PC-3 (cell line): ENCODE measurements at regions not wholly inside any gene's neighbourhood (a gene's known extent, or its start where the extent isn't known, plus 50 kb on each side); places are given as distances from the start of the nearest gene placed in this dataset.

ENCODE experiments used
- ATAC-seq: fragments of 200-7000 bp; cut with Tn5 transposase; 2 replicates; pipeline ENCODE4 v1.9.1; 2020; ENCODE audit warnings: mild to moderate bottlenecking, moderate library complexity
- BruUV-seq: library from RNA; stranded (reverse); fragments of 400-500 nt; replicated peaks from 2 replicates; lab custom pipeline; 2021; lab: Mats Ljungman, UMichigan
- CTCF ChIA-PET: fragments of 300-600 bp; sonication (Branson Sonifier 250); formaldehyde crosslinking; loops from one replicate; lab custom pipeline; 2022; ENCODE audit warnings: antibody characterized with exemption; lab: Charles Lee
- POLR2A ChIA-PET: fragments of 300-600 bp; sonication (Branson Sonifier 250); formaldehyde crosslinking; loops from one replicate; lab custom pipeline; 2022; ENCODE audit warnings: antibody characterized with exemption; ENCODE audit not compliant: unreplicated experiment; lab: Charles Lee
- DNase-seq: peaks from one replicate; pipeline ENCODE4 v3.0.0-alpha.2; 2015
- H2AFZ ChIP-seq: fragments of 300-600 bp; sonication (generic); 2 replicates; pipeline ENCODE4 v1.6.0; 2016; ENCODE audit warnings: antibody characterized with exemption, low read length
- H3F3A ChIP-seq: fragments of 300-600 bp; sonication (generic); one replicate; pipeline ENCODE4 v1.6.0; 2017; ENCODE audit warnings: antibody characterized with exemption, low read length, control low read depth, mild to moderate bottlenecking; ENCODE audit not compliant: unreplicated experiment
- H3K27ac ChIP-seq: fragments of 300-600 bp; sonication (generic); 2 replicates; pipeline ENCODE4 v1.5.1; 2016; ENCODE audit warnings: mild to moderate bottlenecking, low read length
- H3K27me3 ChIP-seq: fragments of 300-600 bp; sonication (generic); 2 replicates; pipeline ENCODE4 v1.6.1; 2016; ENCODE audit warnings: low read length, mixed read lengths
- H3K36me3 ChIP-seq: fragments of 300-600 bp; sonication (generic); 2 replicates; pipeline ENCODE4 v1.6.1; 2016; ENCODE audit warnings: low read depth, mixed run types, low read length, mixed read lengths
- H3K4me1 ChIP-seq: fragments of 300-600 bp; sonication (generic); 2 replicates; pipeline ENCODE4 v1.5.1; 2016; ENCODE audit warnings: low read length; ENCODE audit not compliant: insufficient read depth
- H3K4me2 ChIP-seq: fragments of 300-600 bp; sonication (generic); 2 replicates; pipeline ENCODE4 v1.6.0; 2016; ENCODE audit warnings: low read length
- H3K4me3 ChIP-seq: fragments of 300-600 bp; sonication (generic); 2 replicates; pipeline ENCODE4 v1.5.1; 2016; ENCODE audit warnings: mild to moderate bottlenecking, low read length, mixed read lengths
- H3K79me2 ChIP-seq: fragments of 300-600 bp; sonication (generic); 2 replicates; pipeline ENCODE4 v1.6.1; 2017; ENCODE audit warnings: low read length, mixed read lengths
- H3K9ac ChIP-seq: fragments of 300-600 bp; sonication (generic); 2 replicates; pipeline ENCODE4 v1.6.0; 2016; ENCODE audit warnings: mild to moderate bottlenecking, low read length
- H3K9me2 ChIP-seq: fragments of 300-600 bp; sonication (generic); replicated peaks from 2 replicates; pipeline ENCODE4 v1.6.1; 2016; ENCODE audit warnings: mixed run types, low read length, mixed read lengths
- H3K9me3 ChIP-seq: fragments of 300-600 bp; sonication (generic); 2 replicates; pipeline ENCODE4 v1.6.1; 2016; ENCODE audit warnings: low read length, mixed read lengths
- H4K20me1 ChIP-seq: fragments of 300-600 bp; sonication (generic); 2 replicates; pipeline ENCODE4 v1.6.1; 2016; ENCODE audit warnings: low read length, mixed read lengths
- EZH2 ChIP-seq: fragments of 300-600 bp; sonication (generic); IDR thresholded peaks from one replicate; pipeline ENCODE4 v1.6.1; 2017; ENCODE audit warnings: antibody characterized with exemption, mild to moderate bottlenecking, low read length; ENCODE audit not compliant: unreplicated experiment
- EZH2phosphoT487 ChIP-seq: fragments of 300-600 bp; sonication (generic); IDR thresholded peaks from 2 replicates; pipeline ENCODE4 v1.6.1; 2018; ENCODE audit warnings: mild to moderate bottlenecking, antibody characterized with exemption, low read length, borderline replicate concordance
- intact Hi-C: fragments of 100-400 bp; cut with micrococcal nuclease; formaldehyde crosslinking; loops from 2 replicates; pipeline ENCODE4 v1.9.0; 2023
- TF ChIP-seq, protein P1 (sequence below): fragments of 300-600 bp; sonication (generic); conservative IDR thresholded peaks from 2 replicates; pipeline ENCODE4 v1.5.1; 2017; ENCODE audit warnings: antibody characterized with exemption, low read depth, mild to moderate bottlenecking, low read length

DNA sequence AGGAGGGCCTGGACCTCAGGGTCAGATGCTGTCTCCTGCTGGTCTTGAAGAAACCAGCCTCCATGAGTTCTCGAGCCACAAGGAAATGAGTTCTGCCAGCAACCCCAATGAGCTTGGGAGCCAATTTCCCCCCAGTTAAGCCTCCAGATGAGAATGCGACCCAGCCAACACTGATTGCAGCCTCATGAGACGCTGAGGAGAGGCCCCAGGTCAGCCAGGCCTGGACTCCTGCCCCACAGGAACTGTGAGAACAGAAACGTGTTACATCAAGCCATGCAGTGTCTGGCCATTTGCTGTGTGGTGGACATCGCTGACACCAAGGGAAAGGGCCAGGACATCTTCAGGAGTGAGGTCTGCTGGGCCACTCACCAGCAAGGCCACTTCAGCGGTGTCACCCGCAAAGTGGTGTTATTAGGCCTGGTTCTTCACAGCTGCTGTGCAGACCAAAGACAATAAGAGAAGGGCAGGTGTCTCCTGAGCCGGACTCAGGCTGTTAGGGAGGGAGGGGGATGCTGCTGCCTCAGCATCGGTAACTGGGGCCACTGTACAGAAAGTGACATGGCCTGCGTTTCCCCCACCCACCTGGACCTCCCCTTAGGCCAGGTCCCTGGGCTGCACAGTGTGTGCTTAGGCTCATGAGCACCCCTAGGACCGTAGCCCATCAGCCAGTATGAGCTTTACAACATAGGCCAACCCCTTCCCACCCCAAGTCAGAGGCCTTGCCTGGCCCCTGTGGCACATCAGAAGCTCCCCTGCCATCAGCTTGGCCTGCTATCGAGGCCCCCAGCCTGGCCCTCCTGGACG is 272.4 kb upstream of the RTL1 start:
- no peaks in the 10 kb centered on the region for H4K20me1 ChIP-seq
- ATAC-seq (no peak), DNase-seq (no peak)
- no peaks in the 10 kb centered on the region for H3F3A ChIP-seq
- H3K79me2 ChIP-seq: no peaks in the 10 kb centered on the region
- H3K9me3 ChIP-seq: no peaks in the 10 kb centered on the region
- intact Hi-C loops: no loop called here
- no peak overlapping the region for H3K9ac ChIP-seq
- H2AFZ ChIP-seq: no peak overlapping the region
- no peak overlapping the region for H3K4me2 ChIP-seq
- TF ChIP-seq, protein P1, sequence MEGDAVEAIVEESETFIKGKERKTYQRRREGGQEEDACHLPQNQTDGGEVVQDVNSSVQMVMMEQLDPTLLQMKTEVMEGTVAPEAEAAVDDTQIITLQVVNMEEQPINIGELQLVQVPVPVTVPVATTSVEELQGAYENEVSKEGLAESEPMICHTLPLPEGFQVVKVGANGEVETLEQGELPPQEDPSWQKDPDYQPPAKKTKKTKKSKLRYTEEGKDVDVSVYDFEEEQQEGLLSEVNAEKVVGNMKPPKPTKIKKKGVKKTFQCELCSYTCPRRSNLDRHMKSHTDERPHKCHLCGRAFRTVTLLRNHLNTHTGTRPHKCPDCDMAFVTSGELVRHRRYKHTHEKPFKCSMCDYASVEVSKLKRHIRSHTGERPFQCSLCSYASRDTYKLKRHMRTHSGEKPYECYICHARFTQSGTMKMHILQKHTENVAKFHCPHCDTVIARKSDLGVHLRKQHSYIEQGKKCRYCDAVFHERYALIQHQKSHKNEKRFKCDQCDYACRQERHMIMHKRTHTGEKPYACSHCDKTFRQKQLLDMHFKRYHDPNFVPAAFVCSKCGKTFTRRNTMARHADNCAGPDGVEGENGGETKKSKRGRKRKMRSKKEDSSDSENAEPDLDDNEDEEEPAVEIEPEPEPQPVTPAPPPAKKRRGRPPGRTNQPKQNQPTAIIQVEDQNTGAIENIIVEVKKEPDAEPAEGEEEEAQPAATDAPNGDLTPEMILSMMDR: no peak
- TF ChIP-seq EZH2phosphoT487 (no peak), EZH2 (no peak)
- H3K27me3 ChIP-seq: no peaks in the 10 kb centered on the region
- BruUV-seq: no TSS peak
- CTCF ChIA-PET: no interaction called here
- H3K36me3 ChIP-seq: no peaks in the 10 kb centered on the region
- H3K4me3 ChIP-seq: no peak overlapping the region
- no peaks in the 10 kb centered on the region for H3K4me1 ChIP-seq
- no peaks in the 10 kb centered on the region for H3K9me2 ChIP-seq
- POLR2A ChIA-PET: no interaction called here
- no peak overlapping the region for H3K27ac ChIP-seq

DNA sequence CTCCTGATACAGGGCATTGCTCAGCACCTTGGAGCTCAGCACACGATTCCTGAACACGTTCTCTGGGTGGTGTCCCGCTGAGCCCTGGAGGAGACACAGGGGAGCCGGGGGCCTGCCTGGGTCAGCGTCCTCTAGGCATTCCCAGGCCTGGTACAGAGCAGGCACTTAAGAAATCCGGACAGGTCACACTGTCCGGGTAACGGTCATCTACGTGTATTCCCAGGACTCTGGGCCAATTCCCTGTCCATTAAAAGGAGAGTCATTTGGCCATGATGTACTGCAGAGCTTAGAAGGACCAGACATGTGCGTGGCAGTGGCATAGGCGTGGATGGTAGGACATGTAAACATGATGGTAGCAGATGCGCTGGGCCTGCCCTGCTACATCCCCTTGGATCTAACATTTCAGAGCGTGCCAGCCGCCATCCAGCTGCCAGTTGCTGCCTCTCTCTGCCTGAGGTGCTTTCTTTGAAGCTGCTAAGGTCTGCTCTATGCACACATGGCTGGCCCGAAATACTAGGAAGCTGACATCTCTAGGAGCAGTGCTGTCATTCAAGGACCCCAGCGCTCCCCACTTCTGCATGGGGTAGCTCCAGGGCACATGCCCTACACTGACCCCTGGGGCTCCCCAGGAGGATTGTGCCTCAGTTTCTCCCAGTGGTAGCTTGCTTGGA is 273.1 kb upstream of the RTL1 start:
- ChIA-PET POLR2A (no interaction called here), CTCF (no interaction called here)
- intact Hi-C loops: no loop called here
- no peak overlapping the region for H3K27ac ChIP-seq
- H3K79me2 ChIP-seq: no peaks in the 10 kb centered on the region
- no peaks in the 10 kb centered on the region for H3K27me3 ChIP-seq
- ATAC-seq (no peak), DNase-seq (no peak)
- no peaks in the 10 kb centered on the region for H3K9me2 ChIP-seq
- H3K4me2 ChIP-seq: no peak overlapping the region
- H3F3A ChIP-seq: no peaks in the 10 kb centered on the region
- BruUV-seq: no TSS peak
- H3K4me3 ChIP-seq: no peak overlapping the region
- no peak overlapping the region for H2AFZ ChIP-seq
- no peak overlapping the region for H3K9ac ChIP-seq
- TF ChIP-seq, protein P1: no peak
- H3K4me1 ChIP-seq: no peaks in the 10 kb centered on the region
- no peaks in the 10 kb centered on the region for H4K20me1 ChIP-seq
- no peaks in the 10 kb centered on the region for H3K9me3 ChIP-seq
- H3K36me3 ChIP-seq: no peaks in the 10 kb centered on the region

DNA sequence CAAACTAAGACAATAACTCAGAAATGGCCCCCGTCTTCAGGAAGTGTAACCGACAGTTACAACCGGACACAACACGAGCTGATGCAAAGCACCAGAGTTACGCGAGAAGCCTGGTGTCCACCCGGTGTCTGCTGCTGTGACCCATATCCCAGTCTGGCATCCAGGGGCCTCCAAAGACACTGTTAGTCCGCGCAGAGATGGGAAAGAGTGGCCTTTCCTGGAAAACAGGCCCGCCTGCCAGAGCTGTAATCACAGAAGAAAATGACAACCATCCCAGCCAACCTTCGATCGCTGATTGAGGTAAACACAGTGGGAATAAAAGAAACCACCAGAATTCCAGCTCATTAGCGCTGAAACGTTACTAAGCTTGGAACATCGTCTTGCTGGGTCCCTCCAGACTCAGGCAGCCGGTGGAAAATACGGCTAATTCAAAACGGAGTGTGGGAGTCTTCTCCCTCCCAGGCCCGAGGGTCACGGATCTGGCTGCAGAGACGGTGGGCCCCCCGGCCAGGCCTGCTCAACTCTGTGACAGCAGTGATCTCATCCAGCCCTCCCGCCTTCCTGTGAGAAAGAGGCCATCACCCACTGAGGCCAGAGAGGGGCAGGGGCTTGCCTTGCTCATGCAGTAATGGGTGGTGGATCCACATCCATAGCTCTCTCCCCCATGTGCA is 273.9 kb upstream of the RTL1 start:
- no peaks in the 10 kb centered on the region for H3K9me3 ChIP-seq
- ATAC-seq (no peak), DNase-seq (no peak)
- H3K27me3 ChIP-seq: no peaks in the 10 kb centered on the region
- H3F3A ChIP-seq: no peaks in the 10 kb centered on the region
- no TSS peak for BruUV-seq
- H3K4me3 ChIP-seq: no peak overlapping the region
- POLR2A ChIA-PET: no interaction called here
- intact Hi-C loops: no loop called here
- H3K4me2 ChIP-seq: no peak overlapping the region
- no peaks in the 10 kb centered on the region for H4K20me1 ChIP-seq
- no peaks in the 10 kb centered on the region for H3K79me2 ChIP-seq
- no peak overlapping the region for H3K9ac ChIP-seq
- no peaks in the 10 kb centered on the region for H3K4me1 ChIP-seq
- H2AFZ ChIP-seq: no peak overlapping the region
- CTCF ChIA-PET: no interaction called here
- no peak for TF ChIP-seq EZH2
- H3K27ac ChIP-seq: no peak overlapping the region
- H3K36me3 ChIP-seq: no peaks in the 10 kb centered on the region
- no peaks in the 10 kb centered on the region for H3K9me2 ChIP-seq
